PC-9 (cell line): ENCODE measurements at regions not wholly inside any gene's neighbourhood (a gene's known extent, or its start where the extent isn't known, plus 50 kb on each side); places are given as distances from the start of the nearest gene placed in this dataset.

Experiments
- BruUV-seq: library from RNA; stranded (reverse); fragments of 400-500 nt; replicated peaks from 2 replicates; lab custom pipeline; 2021; lab: Mats Ljungman, UMichigan
- CTCF ChIA-PET: fragments of 300-600 bp; sonication (Branson Sonifier 250); formaldehyde crosslinking; loops from one replicate; lab custom pipeline; 2022; ENCODE audit warnings: antibody characterized with exemption; lab: Charles Lee
- POLR2A ChIA-PET: fragments of 300-600 bp; sonication (Branson Sonifier 250); formaldehyde crosslinking; loops from one replicate; lab custom pipeline; 2022; ENCODE audit warnings: antibody characterized with exemption; ENCODE audit not compliant: unreplicated experiment; lab: Charles Lee
- DNase-seq, 2 experiments: peaks; one replicate each; pipeline versions ENCODE4 v3.0.0 to v3.0.0-alpha.2; 2015 to 2022; ENCODE audit warnings: mixed read lengths in 1 of 2
- H2AFZ ChIP-seq: fragments of 200-600 bp; sonication (generic); 2 replicates; pipeline ENCODE4 v1.8.1; 2017; ENCODE audit warnings: antibody characterized with exemption
- H3F3A ChIP-seq: fragments of 200-600 bp; sonication (generic); 2 replicates; pipeline ENCODE4 v1.8.1; 2017; ENCODE audit warnings: antibody characterized with exemption, mild to moderate bottlenecking, low read depth; ENCODE audit not compliant: insufficient read depth
- H3K27ac ChIP-seq: fragments of 200-600 bp; sonication (generic); 2 replicates; pipeline ENCODE4 v1.6.1; 2016; ENCODE audit warnings: mixed run types
- H3K27me3 ChIP-seq: fragments of 200-600 bp; sonication (generic); 2 replicates; pipeline ENCODE4 v1.6.1; 2016; ENCODE audit warnings: low read depth, mixed run types; ENCODE audit not compliant: insufficient read depth
- H3K36me3 ChIP-seq: fragments of 200-600 bp; sonication (generic); 2 replicates; pipeline ENCODE4 v1.6.1; 2016; ENCODE audit warnings: low read depth, mixed run types
- H3K4me1 ChIP-seq: fragments of 200-600 bp; sonication (generic); replicated peaks from 2 replicates; pipeline ENCODE4 v1.6.1; 2016; ENCODE audit warnings: mixed run types; ENCODE audit not compliant: insufficient read depth
- H3K4me2 ChIP-seq: fragments of 200-600 bp; sonication (generic); 2 replicates; pipeline ENCODE4 v1.6.1; 2017; ENCODE audit warnings: mixed run types
- H3K4me3 ChIP-seq: fragments of 200-600 bp; sonication (generic); 2 replicates; pipeline ENCODE4 v1.6.1; 2016; ENCODE audit warnings: mixed run types
- H3K79me2 ChIP-seq: fragments of 200-600 bp; sonication (generic); 2 replicates; pipeline ENCODE4 v1.6.1; 2017; ENCODE audit warnings: low read depth, mixed run types
- H3K9me2 ChIP-seq: fragments of 200-600 bp; sonication (generic); 2 replicates; pipeline ENCODE4 v1.8.1; 2017; ENCODE audit warnings: mild to moderate bottlenecking; ENCODE audit not compliant: insufficient read depth
- H3K9me3 ChIP-seq: fragments of 200-600 bp; sonication (generic); 2 replicates; pipeline ENCODE4 v1.8.1; 2016; ENCODE audit warnings: low read depth; ENCODE audit not compliant: insufficient read depth
- H4K20me1 ChIP-seq: fragments of 200-600 bp; sonication (generic); 2 replicates; pipeline ENCODE4 v1.8.1; 2017; ENCODE audit not compliant: insufficient read depth
- EZH2 ChIP-seq: fragments of 200-600 bp; sonication (generic); IDR thresholded peaks from 2 replicates; pipeline ENCODE4 v1.8.0; 2017; ENCODE audit warnings: antibody characterized with exemption, low read depth
- intact Hi-C: fragments of 100-400 bp; cut with micrococcal nuclease; formaldehyde crosslinking; loops from one replicate; pipeline ENCODE4 v1.10.0; 2022; ENCODE audit not compliant: unreplicated experiment
- TF ChIP-seq, protein P1 (sequence below): fragments of 200-600 bp; sonication (generic); conservative IDR thresholded peaks from 2 replicates; pipeline ENCODE4 v1.6.1; 2017; ENCODE audit warnings: mixed run types, antibody characterized with exemption, mild to moderate bottlenecking, moderate library complexity

DNA sequence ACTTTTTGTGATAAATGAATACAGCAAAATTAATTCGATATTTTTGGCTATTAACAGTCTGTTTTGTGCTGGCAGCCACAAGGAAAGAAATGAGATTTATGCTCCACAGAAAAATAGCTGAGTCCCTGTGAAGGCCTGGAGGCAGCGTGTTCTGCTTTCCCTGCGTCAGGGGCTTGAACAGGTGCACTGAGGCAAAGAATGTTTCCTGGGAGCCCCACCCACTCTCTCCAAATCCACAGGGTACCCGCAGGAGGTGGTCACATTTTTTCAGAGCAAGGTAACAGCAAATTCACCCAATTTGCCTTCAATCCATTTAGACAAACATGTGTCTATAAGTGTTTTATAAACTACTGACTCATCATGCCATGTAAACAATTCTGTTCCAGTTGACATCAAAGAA, 308.1 kb downstream of the TCERG1L start:
- no peak overlapping the region for H2AFZ ChIP-seq
- ChIA-PET CTCF (no interaction called here), POLR2A (no interaction called here)
- TF ChIP-seq, protein P1, sequence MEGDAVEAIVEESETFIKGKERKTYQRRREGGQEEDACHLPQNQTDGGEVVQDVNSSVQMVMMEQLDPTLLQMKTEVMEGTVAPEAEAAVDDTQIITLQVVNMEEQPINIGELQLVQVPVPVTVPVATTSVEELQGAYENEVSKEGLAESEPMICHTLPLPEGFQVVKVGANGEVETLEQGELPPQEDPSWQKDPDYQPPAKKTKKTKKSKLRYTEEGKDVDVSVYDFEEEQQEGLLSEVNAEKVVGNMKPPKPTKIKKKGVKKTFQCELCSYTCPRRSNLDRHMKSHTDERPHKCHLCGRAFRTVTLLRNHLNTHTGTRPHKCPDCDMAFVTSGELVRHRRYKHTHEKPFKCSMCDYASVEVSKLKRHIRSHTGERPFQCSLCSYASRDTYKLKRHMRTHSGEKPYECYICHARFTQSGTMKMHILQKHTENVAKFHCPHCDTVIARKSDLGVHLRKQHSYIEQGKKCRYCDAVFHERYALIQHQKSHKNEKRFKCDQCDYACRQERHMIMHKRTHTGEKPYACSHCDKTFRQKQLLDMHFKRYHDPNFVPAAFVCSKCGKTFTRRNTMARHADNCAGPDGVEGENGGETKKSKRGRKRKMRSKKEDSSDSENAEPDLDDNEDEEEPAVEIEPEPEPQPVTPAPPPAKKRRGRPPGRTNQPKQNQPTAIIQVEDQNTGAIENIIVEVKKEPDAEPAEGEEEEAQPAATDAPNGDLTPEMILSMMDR, result no peak
- TF ChIP-seq EZH2, result no peak
- H3K27ac ChIP-seq, result no peak overlapping the region
- intact Hi-C loops, result no loop called here
- H3K27me3 ChIP-seq, result peaks cover 17% of the 10 kb centered on the region; the same call in 1 of the 2 replicates
- H3K4me1 ChIP-seq, result no peaks in the 10 kb centered on the region
- no peaks in the 10 kb centered on the region for H3K36me3 ChIP-seq
- H3K79me2 ChIP-seq, result no peaks in the 10 kb centered on the region
- H3K4me3 ChIP-seq, result no peak overlapping the region
- no TSS peak for BruUV-seq
- no peaks in the 10 kb centered on the region for H3F3A ChIP-seq
- no peak overlapping the region for H3K4me2 ChIP-seq
- H3K9me2 ChIP-seq, result no peaks in the 10 kb centered on the region
- no peak for DNase-seq
- no peaks in the 10 kb centered on the region for H4K20me1 ChIP-seq
- H3K9me3 ChIP-seq, result no peaks in the 10 kb centered on the region

DNA sequence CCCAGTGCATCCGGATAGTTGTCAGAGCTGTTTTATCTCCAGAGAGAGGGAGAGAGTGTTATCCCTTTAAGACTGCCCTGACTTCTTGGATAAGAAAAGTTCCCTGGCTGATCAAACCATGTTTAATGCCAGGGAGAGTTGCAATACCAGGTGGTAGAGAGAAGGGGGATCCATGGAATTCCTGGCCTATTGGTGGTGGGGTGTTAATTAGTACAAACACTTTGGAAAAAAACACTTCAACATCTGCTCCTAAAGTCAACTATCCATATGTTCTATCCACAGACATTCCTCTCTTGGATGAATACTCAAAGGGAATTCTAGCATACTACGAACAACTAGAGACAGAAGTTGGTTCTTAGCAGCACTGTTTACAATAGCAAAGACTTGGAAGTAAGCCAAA, 307.2 kb downstream of the TCERG1L start:
- Histone ChIP-seq H3K4me2 (no peak overlapping the region), H3K9me2 (no peaks in the 10 kb centered on the region), H3K9me3 (no peaks in the 10 kb centered on the region), H3K27me3 (peaks cover 9% of the 10 kb centered on the region; the same call in 1 of the 2 replicates), H3K36me3 (no peaks in the 10 kb centered on the region), H3K79me2 (no peaks in the 10 kb centered on the region), H3K4me1 (no peaks in the 10 kb centered on the region), H3K27ac (no peak overlapping the region), H4K20me1 (no peaks in the 10 kb centered on the region), H3K4me3 (no peak overlapping the region), H2AFZ (no peak overlapping the region), H3F3A (no peaks in the 10 kb centered on the region)
- intact Hi-C loops, result no loop called here
- BruUV-seq, result no TSS peak
- ChIA-PET CTCF (no interaction called here), POLR2A (no interaction called here)
- no peak for DNase-seq
- TF ChIP-seq, protein P1, result no peak
- TF ChIP-seq EZH2, result no peak

DNA sequence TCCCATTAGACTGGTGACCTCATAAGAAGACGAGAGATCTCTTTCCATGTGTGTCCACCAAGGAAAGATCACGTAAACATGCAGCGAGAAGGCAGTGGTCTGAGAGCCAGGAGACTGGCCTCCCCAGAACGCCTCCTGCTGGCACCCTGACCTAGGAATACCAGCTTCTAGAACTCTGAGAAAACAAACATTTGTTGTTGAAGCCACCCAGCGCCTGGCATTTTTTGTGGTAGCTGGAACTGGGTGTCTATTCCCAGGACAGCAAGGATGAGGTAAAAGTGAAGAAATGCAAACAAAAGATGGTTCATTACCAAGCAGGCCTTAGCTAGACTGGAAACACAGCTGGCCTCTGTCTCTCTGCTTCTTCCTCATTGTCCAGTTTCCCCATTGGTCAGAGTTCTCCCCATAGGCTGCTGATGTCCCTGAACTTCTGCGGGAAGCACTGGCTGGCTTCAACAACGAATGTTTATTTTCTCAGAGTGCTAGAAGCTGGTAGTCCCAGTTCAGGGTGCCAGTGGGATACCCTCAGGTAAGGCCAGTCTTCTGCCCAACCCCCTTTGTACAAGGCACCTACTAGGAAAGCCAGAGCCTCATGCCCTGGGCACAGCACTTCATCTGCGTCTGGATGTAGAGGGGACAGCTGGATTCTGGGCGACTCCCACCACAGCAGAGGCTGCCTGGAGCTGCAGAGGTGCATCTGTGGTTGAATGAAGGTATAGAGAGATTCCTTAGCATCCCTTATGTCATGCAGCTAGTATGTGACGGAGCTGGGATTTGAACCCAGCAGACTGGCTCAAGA, 304.9 kb downstream of the TCERG1L start:
- Histone ChIP-seq H3K27me3 (0 out of 2 replicates have a peak, but pooled peaks cover 4% of the 10 kb centered on the region), H3K36me3 (no peaks in the 10 kb centered on the region), H3K9me3 (no peaks in the 10 kb centered on the region), H4K20me1 (no peaks in the 10 kb centered on the region), H3K4me2 (no peak overlapping the region), H3K79me2 (no peaks in the 10 kb centered on the region), H3K4me1 (no peaks in the 10 kb centered on the region), H3F3A (no peaks in the 10 kb centered on the region), H3K4me3 (no peak overlapping the region), H2AFZ (no peak overlapping the region), H3K9me2 (no peaks in the 10 kb centered on the region), H3K27ac (no peak overlapping the region)
- DNase-seq, result no peak
- TF ChIP-seq, protein P1, result no peak
- no peak for TF ChIP-seq EZH2
- no TSS peak for BruUV-seq
- ChIA-PET CTCF (no interaction called here), POLR2A (no interaction called here)
- intact Hi-C loops, result no loop called here
